GM18861 (cell line): ENCODE measurements at regions not wholly inside any gene's neighbourhood (a gene's known extent, or its start where the extent isn't known, plus 50 kb on each side); places are given as distances from the start of the nearest gene placed in this dataset.
"Not testable (repeated sequence)": the region's sequence is repeated elsewhere in the genome, so short reads cannot be mapped to it uniquely, and the experiment has no call there.

ENCODE experiments used
- ATAC-seq: cut with Tn5 transposase; IDR thresholded peaks from one replicate; pipeline ENCODE4 v1.9.1; 2021; ENCODE audit not compliant: unreplicated experiment

DNA sequence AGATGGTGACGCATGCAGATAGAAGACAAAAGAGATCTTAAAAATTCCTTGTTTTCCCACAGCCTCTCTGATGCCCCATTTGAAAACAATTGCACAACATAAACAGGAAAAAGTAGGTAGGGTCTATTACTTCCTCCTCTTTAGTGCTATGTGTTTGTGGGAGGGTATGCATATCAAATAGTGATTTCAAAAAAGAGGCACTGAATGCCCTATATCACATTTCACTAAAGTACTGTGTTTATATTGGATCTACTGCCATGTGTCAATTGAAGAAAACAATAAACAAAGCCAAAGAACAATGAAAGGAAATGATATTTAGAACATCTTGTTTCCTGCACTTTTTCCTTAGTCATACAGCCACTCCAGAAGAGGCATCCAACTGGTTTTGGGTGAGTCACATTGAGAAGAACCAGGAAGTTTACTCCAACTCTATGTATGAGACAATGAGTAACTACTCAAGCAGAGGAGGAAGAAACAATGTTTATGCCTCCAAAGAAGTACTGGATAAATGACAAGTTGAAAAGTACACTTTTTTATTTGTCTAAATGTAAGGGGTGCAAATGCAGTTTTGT is 583.6 kb downstream of the FBXO15 start:
- ATAC-seq: no peak

DNA sequence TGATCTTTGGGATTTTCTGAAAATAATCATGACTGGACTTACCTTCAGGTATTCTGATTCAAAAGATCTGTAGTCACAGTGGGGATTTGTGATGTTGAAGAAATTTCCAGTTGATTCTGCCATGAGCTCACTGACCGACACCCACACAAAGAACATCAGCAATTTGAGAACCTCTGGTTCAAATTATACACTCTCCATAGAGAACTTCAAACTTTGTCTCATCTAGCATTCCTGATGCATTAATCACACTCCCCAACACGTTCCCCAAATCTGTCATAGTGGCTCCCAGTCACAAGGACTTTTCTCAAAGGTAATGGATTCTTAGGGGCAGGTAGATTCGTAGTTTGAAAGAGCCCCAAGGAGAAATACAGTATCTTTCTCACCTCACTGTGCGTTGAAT is 584.3 kb downstream of the FBXO15 start:
- no peak for ATAC-seq

DNA sequence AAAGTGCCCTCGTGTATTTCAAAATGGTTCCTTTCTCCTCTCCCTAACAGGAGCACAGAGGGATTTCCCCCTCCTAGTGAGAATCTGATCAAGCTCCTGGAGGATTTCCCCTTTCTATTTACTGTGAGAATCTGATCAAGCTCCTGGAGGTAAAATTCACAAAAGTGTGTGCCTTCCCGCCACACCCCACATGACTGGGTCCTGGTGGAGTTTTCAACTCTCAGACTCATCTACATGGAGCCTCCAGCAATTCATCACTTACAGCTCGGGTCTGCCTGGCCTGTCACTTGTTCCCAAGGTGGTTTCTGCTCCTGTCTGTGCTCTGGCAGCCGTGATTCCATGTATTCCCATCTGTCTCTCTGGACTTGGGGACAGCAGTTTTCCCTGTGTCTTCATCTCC is 590.7 kb downstream of the FBXO15 start:
- no peak for ATAC-seq

DNA sequence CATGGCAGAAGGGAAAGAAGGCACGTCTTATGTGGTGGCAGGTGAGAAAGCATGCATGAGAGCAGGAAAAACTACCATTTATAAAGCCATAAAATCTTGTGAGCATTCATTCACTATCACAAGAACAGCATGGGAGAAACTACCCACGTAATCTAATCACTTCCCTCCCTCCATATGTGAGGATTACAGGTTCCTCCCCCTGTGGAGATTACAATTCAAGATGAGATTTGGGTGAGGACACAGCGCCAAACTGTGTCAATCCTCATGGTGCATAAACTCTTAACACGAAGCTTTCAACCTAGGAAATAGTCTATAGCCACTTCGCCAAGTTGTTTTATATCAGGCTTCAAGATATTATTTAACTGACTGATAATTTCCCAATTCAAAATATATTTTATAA is 595.5 kb downstream of the FBXO15 start:
- ATAC-seq: no peak

DNA sequence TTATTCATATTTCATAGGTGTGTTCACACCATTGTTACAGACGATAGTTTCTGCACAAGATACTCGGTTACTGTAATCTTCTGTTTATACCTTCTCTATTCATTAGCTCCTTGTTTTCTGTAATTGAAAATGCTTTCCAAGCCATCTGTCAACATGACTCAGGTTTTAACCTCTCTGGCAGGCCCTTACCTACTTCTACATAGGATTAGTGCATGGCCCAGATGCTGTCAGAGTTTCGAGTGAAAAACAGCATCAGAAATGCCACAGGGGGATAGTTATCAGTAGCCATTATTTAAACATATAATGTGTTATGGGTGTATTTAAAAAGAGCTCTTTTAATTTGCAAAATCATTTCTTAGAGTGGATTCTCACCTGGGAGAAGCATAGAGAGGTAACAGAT is 596.4 kb downstream of the FBXO15 start:
- no peak for ATAC-seq

DNA sequence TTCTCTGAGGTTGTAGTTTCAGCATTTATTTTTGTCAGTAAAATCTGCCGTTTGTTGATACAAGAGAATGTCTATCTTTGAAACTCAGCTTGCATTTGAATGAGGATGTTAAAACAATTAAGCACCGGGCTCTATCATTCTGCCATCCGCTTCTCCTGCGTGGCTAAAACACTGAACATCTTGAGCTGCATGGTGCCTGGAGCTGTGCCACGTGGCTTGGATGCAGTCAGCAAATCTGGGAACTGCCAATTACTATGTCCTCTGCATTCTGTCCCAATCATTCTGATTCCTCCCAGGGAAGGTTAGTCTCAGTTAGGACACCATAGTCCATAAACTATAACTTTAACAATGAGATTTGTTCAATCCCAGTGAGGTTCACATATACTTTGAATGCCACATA is 598.4 kb downstream of the FBXO15 start:
- no peak for ATAC-seq

DNA sequence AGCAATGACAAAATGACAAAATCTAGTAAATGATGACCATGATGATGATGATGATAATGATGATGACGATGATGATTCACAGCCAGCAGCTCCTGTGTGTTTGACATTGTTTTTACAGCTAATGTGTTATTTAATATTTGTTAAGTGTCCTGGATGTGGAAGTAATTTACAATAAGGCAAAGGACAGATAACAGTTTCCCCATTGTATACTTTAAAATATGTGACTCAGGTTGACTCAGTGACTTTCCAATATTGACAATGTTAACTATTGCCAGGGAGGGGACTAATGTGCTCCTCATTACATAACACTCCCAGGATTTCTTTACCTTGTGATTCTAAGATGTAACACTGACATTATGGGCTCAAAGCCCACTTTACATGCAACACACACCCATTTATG is 602.2 kb downstream of the FBXO15 start:
- ATAC-seq: no peak

DNA sequence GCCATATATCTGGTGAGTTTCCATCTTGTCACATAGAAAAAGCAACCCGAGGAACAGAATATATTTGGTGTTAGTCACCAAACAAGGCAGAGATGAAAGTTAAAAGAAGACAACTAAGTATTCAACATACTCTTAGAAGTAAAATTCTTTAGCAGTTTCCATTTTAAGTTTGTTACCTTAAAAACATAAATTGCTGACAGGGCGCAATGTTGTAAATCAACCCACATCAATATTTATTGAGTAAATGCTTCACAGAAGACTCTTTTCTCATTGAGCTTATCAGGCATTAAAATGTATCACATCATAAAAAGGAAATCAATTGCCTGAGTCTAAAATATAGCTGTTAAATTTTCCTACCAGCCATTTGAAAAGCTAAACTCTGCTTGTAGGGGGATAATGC is 603.0 kb downstream of the FBXO15 start:
- ATAC-seq: no peak

DNA sequence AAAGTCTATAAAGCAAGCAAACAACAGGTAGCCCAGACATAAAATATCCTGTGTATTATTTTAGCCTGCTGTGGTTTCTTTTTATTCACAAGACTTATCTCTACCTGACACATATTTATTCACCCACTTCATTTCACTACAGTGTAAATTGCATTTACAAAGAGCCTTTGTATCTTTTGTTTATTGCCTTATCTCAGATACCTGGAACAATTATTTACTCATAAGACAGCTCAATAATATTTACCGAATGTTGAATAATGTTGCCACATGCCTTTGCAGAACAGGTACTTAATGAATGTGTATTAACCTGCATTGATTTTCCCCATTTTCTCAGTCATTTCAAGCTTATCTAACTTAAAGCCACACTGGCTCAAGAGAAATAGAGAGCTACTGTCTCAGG is 603.6 kb downstream of the FBXO15 start:
- ATAC-seq: no peak

DNA sequence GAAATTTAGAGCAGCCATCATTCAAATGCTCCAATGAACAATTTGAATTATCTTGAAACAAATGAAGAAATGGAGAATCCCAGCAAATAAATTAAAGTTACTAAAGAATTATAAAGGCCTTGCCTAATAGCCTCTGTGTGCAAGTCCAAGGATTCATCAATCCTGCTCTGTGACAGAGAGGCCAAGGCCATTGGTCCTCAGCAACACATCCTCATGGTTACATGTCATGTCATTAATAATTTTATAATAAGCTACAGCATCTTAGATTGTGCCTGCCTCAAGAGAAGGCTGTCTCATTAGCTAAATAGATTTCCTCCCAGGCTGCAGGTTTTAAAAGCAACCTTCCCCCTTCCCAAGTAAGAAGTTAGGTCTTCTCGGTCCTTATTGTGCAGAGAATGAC is 611.6 kb downstream of the FBXO15 start:
- no peak for ATAC-seq

DNA sequence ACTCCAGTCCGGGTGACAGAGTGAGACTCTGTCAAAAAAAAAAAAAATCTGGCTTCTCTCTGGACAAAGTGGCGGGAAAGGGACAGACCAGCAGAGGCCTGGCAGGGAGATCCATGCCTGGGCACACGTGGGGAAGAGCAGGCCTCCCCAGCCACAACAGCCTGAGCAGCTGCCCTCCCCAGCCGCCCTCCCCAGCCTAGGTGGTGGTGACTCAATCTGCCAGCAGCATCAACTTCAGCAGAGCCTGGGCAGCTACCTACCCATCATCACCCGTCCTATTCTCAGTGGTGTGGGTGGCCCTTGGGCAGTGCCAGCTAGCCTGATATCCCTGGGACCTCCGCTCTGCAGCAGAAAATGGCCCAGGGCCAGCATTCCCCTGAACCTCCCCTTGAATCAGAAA is 612.4 kb downstream of the FBXO15 start:
- no peak for ATAC-seq

DNA sequence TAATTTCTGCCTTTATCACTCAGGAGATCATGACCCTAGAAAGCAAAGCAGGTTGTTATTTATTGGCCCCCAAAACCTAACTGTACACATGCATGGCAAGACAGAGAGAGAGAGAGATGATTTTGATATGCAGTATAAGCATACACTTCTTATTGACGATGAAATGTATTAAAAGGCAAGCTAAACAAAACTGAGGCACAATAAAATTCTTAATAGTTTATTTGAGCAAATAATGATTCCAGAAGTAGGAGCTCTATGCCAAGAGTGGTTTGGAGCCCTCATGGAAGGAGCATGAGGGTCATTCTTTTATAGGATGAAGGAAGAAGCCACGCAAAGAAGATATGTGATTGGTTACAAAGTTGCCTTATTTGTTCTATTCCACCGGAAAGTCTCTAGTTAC is 616.0 kb downstream of the FBXO15 start:
- no peak for ATAC-seq

DNA sequence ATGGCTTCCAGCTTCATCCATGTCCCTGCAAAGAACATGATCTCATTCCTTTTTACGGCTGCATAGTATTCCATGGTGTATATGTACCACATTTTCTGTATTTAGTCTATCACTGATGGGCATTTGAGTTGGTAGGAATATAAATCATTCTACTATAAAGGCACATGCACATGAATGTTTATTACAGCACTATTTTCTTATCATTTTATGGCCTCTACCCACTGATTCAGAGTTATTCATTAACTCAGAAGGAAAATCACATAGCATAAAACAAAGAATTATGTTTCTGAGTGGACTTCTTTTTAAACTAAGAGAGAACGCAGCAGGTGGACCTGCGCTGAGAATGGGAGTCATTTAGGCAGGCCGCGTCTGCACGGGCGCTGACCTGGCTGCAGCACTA is 619.6 kb downstream of the FBXO15 start:
- ATAC-seq: no peak

DNA sequence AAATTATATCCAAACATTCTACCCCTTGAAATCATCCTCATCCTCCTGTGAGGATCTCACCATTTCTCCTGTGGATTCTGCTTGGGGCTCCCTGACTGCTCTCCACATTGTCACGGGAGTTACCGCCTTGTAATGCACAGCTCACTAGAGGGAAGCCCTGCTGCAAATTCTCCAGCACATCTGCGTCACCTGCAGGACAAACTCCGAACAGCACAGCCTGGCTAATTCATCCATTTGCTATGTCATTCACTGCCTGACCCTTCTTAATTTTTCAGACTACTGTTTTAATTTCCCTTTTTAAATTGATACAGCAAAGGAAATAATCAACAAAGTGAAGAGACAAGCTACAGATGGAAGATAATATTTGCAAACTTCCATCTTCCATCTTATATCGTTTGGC is 627.4 kb downstream of the FBXO15 start:
- no peak for ATAC-seq

DNA sequence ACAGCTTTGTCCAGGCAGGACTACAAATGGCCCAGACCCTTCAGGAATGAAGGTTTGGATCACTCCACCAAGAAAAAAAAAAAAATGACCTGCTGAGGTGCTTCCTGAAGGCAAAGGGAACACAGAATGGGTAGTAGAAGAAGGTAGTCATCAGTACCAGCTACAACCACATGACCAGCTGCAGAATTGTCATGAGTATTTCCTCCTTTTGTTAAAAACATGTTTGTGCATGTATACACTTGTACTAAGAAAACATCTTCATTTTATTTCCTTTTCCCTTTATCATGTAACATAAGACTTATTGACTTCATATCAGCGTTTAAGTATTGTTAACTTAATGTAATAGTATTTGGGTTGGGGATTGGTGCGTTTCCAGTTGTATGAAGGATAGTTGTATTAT is 631.6 kb downstream of the FBXO15 start:
- ATAC-seq: not testable (repeated sequence)

DNA sequence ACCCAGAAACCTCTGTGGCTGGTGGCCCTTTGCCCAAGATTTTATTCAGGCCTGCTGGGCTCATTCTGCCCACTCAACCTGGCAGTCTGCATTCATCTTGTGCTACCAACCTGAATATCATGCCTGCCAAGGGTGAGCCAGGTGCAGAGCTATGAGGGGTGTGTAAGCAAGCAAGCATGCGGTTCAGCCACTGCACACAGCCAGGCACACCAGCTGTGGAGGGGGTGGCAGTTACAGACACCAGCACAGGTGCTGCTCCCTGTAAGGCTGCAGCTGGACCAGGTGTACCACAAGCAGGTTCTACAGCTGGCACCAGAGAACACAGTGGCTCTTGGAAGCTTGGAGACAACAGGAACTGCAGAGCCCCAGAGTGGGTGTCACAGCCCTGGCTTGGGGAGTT is 633.2 kb downstream of the FBXO15 start:
- ATAC-seq: no peak

DNA sequence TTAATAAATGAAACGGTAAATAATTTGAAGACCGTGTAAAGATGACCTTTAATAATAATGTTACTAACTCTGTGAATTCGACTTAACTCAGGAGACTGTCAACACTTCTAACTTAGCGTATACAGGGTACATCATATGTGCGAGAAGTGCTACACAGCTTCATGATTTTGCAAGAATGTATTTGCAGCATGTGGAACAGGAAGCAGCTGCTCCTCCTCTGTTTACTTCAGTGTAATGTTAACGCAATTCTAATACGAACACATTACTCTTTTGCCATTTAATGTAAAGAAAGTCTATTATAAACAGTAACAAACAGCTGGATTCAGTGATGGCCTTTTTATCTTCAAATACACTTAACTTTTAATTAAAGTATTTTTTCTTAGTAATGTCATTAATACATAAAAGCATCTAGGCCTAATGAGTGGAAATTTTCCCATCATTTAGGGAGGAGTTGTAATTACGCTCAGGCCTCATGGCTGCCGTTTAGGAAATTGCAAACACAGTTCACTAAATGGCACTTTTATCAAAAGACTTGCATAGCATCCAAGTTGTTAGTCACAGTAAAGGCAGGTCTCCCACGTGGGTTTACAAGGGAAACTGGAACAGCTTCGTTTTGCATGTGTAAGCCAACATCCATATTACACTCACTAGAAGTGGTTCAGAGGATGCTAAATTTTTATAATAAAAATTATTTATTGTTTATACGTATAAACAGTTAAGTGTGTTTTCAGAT is 635.7 kb downstream of the FBXO15 start:
- no peak for ATAC-seq

DNA sequence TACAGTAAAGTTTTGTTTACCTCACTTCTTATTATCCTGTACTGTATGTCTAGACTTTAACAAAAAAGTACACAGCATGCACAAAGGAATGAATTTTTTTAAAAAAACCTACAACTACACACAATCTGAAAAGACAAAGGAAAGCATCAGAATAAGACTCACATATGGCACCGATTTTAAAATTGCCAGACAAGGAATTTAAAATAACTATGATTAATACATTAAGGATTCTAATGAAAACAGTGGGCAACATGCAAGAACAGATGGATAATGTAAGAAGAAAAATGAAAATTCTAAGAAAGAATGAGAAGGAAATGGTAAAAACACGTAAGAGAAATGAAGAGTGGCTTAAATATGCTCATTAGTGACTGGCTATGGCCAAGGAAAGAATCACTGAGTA is 638.2 kb downstream of the FBXO15 start:
- ATAC-seq: no peak

DNA sequence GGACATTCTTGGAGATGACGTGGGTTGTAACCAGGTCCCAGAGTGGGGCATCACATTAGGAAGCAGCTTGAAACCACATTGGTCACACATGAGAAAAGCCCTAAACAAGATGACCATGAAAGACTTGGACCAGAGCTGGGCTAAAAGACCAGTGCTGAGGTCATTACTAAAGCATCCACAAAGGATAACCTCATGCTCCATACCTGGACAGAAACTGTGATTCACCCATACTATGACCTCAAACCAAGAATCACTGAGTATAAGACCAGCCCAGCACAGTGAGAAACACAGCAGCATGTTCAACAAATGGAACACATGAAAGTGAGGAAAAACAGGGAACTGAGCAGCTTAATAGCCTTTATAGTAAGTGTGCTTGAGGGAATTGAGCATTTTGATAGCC is 635.5 kb upstream of the NETO1 start:
- ATAC-seq: no peak

DNA sequence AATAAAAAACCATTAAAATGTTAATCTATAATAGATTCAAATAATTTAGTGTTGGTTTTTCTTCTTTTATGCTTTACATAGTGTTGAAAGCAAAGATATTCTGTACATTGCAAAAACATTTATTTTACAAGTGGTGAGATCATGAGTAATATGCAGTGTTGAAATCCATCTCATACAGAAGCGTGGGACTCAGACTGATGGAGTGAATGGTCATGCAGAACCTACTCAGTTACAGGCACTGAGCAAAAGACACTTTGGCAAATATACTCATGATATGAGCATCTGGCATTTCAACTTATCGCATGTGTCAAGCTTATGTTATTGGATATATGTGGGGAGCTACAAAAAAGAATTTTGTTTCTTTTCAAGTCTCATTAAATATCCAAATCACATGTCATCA is 620.2 kb upstream of the NETO1 start:
- ATAC-seq: no peak

DNA sequence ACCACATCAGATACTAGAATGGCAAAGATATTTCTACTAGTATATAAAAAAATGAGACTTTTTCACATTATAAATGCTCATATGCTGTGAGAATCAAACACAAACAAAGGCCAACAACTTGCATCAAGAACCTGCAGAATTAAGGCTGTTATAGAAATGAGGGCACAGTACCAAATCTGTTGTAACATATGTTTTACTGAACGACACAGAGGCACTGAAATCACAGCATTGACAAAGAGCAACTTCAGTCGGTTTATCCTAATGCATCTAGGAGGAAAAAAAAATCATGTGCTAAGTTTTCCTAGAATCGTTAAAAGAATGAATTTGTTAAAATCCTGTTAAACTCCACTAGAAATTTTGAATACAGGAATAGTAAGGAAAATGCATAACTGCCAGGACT is 617.4 kb upstream of the NETO1 start:
- ATAC-seq: no peak

DNA sequence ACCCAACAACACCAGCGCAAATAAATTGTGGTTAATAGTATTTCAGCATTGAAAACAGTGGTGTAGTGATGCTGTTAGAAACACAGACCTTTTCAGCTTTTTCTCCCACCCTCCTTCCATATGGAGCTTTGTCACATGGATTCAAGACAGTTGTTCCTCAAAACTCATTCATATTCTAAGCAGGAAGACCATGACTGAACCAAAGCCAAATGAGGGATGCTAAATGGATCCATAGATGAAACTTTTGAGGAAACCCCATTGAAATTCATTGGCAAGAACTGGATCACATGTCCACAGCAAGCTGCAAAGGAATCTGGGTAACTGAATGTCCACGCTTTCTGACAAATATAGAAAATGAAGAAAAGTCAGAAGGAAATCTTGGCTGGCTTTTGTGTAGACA is 615.1 kb upstream of the NETO1 start:
- ATAC-seq: no peak

DNA sequence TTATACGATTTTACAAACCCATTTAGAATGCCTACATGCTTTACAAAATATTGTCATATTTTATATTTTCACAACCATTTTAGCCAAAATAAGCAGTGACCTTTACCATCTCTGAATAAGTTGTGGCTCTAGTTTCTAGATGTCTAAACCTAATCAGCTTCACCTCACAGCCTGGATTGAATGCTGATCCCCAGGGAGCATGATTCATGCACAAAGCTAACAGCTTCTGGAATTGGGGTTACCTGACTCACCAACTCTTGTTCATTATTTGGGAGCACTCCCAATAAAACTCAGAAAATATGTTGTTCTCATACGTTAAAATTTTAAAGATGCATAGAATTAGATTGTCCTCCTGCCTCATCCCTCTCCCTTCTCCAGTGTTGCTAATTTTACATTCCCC is 611.7 kb upstream of the NETO1 start:
- no peak for ATAC-seq
